Amygdala (tissue), 56 donors: ENCODE measurements at regions not wholly inside any gene's neighbourhood (a gene's known extent, or its start where the extent isn't known, plus 50 kb on each side); places are given as distances from the start of the nearest gene placed in this dataset.
A peak's percentile ranks its signal among the peaks of the same experiment; 100 is the strongest.

Experiments used
- DNase-seq, 56 donors: peaks; one replicate each; lab custom pipeline; 2025; lab: John Stamatoyannopoulos, UW

DNA sequence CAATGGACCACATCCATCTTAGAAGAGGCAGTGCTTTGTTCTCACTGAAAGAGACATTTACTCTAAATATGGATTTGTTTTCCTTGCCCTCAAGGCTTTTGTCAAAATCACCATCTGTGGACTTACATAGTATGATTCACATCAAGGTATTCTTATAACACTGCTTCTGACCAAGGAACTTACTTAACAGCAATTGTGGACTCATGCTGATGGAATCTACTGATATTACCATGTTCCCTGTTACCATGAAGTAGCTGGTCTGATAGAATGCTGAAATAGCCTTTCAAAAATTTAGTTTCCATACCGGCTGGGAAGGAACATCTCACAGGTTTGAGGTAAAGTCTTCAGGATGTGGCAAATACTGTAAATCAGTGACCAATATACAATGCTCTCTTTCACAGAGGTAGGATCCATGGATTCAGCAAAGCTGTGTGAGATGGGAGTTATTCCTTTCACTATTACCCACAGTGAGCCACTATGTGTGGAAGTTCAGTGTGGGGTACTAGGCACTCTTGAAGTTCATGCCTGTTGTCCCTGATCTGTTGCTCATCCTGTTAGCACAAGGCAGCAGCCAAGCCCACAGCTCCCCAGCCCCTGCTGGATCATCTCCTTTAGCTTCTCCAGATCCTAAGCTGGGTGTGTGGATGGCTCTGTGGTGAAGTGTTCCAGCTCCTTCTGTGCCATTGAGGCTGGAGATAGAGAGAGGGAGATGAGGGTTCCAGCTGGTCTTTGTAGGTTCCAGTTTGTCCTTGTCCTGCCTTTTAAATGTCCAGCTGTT, 126.4 kb downstream of the ATP23 start:
- no peak for DNase-seq

DNA sequence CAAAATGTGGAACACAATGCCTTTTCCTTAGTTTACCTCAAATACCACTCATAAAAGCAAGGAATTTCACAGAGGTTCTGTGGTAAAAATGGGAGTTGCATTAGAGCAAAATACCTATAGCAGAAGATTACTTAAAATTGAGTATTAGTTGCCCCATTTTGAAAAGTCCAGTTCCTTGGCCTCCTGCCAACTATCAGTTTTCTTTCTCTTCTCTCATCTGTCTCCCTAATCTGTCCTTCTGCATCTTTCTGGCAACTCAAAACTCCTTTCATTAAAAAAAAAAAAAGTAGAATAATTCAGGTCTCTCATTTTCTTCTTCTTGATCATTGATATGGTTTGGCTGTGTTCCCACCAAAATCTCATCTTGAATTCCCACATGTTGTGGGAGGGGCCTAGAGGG, 127.3 kb downstream of the ATP23 start:
- no peak for DNase-seq

DNA sequence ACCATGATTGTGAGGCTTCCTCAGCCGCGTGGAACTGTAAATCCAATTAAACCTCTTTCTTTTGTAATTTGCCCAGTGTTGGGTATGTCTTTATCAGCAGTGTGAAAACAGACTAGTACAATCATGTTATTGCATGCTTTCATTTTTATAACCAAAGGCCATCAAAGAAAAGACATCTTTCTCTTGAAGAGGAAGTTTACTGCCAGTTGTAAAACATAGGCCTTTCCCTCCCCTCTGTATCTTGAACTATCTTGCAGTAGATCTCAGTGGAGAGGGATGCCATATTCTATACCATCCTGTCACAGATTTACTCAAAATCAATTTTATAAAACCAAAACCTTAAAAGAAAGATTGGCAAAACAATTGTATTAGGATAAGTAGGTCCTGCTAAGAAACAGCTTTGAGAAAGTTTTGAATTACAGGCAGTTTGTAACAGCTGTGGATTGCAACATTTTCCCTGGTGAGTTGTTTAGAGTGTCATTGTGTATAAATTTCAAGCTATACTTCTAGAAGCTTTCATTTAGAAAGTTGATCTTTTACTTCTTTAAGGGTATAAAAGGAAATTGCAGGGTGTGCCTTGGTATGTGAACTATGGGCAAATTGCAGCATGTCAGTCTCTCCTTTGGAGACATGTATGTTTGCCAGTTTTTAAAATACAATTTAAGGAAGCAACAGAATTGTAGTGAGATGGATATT, 128.0 kb downstream of the ATP23 start:
- no peak for DNase-seq

DNA sequence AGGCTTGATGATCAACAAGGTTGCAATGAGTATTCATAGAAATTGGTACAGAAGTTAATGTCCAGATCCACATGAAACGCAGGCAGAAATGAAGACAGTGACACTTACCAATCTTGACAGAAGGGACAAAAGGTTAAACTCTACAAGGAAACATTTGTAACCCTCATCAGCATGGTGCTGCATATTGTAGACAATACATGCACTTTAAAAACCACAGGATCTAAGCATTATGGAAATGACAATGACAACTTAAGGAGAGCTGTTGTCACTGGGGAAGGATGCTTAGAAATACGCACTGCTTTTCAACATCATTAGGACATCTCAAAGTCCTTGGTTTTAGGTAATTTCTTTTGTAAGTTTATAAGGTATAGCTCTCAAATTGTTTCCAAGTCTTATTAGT, 130.6 kb downstream of the ATP23 start:
- no peak for DNase-seq

GRCh38 chr12:58074259-58074658, 132.9 kb downstream of the ATP23 start:
- DNase-seq, result no peak

DNA sequence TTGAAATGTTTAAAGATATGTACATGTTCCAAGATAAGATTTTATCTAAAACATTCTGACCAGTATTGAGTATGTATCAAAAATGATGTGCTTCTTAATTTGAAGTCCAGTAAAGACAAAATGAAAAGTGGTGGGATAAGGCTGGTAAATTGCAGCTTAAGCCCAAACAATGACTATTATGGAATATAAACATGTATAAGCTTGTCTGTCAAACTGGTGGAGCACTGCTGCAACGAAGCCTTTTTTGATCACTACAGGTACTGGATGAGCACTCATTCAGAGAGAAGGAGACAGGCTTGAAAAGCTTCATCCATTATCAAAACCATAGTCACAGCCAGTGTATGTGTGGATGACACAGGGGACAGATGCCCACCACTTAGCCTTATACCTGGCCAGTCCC, 138.4 kb downstream of the ATP23 start:
- no peak for DNase-seq

GRCh38 chr12:58081488-58081887, 140.1 kb downstream of the ATP23 start:
- DNase-seq, result no peak

DNA sequence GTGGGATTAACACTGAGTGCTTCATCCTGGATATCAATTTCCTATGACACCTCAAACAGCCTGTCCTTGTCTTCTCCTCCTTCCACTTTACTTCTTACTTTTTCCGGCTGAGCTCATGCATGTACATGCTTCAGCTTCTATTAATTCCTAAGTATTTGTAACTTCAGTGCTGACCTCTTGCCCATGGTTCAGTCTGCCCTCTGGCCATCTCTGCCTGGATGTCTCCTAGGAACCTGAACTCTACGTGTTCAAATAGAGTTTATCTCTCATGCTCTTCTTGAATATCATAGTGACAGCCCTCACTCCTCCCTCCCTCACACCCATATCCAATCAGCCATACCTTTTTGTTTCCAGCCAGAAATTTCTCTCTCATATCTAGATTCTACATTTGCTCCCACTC, 141.6 kb downstream of the ATP23 start:
- DNase-seq, result no peak

- DNase-seq, result no peak
Measured at GRCh38 chr12:58086006-58086405, 144.6 kb downstream of the ATP23 start.

- DNase-seq, result no peak
Measured at GRCh38 chr12:58086930-58087329, 145.6 kb downstream of the ATP23 start.

DNA sequence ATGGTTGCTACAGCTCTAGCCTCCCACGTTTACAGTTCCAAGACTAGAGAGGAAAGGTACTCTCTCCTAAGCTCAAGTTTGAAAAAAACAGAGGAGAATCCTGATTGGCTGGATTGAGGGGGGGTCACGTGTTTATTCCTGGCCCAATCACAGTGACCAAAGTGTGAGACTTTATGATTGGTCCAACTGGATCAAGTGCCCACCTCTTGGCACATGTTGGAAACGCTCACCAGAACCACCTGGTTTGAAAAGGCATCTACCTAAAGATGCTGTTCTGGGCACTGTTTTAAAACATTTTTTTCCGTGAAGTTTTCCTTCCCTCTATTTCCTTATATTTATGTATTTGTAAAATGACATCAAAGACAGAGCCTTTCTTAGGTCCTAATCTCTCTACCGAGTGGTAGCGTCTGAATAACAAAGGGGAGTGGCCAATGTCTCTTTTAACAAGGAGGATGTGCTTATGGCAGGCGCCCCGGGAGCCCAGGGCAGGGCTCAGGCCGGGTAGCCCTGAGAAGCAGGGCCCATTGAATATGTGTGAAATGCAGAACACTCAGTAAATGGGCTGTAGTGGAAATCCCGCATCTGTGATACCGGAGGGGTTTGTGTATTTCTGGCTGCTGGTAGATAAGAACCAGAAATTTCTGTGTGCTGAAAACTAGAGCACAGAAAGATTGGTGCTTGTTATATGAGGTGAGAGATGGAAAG, 146.2 kb downstream of the ATP23 start:
- DNase-seq, result no peak

- no peak for DNase-seq
Measured at GRCh38 chr12:58089588-58089987, 148.2 kb downstream of the ATP23 start.

GRCh38 chr12:58090685-58091084, 149.3 kb downstream of the ATP23 start:
- DNase-seq, result no peak

DNA sequence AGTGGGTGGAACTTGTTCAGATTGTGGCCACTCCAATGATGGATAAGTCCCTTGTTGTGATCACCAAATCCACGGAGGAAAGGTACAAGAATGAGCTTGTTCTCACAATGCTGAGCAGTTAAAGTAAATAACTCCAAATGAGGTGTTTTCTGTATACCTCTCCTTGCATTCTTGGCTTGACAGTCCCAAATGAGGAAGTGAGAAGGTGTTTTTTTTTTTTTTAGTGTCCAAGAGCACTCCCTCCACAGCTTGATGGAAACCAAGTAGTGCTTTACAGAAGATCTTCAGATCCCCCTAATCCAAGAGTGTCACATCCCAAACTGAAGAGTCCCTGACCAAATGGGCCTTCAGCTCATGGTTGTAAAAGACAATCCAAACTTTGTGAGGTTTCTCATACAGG, 153.6 kb downstream of the ATP23 start:
- DNase-seq, result no peak

GRCh38 chr12:58097741-58098140, 156.4 kb downstream of the ATP23 start:
- no peak for DNase-seq

DNA sequence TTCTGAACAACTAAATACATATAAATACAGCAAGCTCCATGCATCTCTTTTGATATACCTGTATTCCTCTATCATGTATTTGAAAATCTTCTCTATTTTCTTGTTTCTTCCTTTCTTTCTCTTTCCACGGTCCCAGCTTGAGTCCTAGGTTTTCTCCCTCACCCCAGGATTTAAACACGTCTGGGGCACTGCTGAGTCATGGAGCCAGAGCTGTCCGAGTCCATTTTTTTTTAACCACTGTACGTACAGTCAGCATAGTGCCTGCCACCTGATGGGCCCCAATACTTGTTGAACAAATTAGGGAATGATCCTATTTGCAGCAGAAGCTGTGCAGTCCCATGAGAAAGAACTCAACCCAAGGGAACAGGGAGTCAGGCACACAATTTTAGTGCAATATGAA, 158.1 kb downstream of the ATP23 start:
- no peak for DNase-seq

DNA sequence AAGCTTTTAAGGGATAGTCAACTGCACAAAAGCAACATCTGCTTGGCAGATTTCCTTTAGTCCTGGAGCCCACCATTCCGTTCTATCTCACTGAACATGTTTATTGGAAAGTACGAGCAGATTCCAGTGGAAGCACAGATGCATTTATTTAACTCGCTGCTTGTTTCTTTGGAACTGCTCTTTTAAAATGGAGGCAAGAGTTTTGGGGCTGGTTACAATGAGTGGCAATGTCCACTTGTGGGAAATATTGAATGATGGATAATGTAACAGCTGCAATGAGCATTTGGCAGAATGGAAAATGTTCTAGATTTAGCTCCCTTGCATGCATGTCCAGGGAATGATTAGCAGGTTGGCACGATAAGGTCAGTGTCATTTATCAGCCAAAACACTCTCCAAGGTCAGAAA, 163.0 kb downstream of the ATP23 start:
- DNase-seq, result no peak

DNA sequence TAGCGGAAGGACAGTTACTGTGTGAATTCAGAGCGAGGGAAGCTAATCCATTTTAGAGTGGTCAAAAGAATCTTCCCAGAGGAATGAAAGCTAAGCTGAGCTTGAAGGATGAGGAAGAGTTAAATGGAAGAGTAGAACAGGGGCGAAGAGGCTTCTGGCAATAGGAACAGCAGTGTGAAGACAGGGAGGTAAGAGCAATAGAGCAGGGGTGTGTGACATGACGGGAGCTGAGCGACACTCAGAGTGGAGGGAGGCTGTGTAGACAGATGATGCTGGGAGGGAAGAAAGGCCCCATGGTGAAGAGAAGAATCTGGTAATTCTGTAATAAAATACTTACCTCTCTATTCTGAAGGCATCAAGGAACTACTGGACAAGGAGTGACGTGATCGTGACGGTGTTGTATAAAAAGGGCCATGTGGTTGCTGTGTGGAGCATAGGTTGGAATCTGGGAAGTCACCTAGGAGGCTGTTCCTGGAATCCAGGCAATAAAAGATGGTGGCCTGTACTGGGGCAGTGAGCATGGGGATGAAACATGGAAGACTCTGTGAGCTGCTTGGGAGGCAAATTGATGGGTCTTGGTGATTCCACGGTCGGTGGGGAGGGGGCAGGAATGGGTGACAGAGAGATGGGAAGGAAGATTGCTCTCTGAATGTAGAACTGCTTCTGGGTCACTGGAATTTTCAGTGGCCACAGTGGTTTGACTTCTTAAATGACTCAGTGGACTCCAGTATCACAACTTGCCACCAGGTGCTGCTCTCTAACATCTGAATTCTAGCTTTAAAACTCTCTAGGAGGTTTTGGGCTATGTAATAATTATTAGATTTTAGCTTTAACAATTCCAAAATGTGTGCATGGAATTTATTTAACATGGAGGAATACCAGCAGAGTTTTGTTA, 164.1 kb downstream of the ATP23 start:
- no peak for DNase-seq

- DNase-seq, result peak in 6 of 56 donors; percentile 0 to 12 (median 4)
Measured at GRCh38 chr12:58106195-58106594, 164.8 kb downstream of the ATP23 start.

- no peak for DNase-seq
Measured at GRCh38 chr12:58117201-58117600, 175.8 kb downstream of the ATP23 start.

DNA sequence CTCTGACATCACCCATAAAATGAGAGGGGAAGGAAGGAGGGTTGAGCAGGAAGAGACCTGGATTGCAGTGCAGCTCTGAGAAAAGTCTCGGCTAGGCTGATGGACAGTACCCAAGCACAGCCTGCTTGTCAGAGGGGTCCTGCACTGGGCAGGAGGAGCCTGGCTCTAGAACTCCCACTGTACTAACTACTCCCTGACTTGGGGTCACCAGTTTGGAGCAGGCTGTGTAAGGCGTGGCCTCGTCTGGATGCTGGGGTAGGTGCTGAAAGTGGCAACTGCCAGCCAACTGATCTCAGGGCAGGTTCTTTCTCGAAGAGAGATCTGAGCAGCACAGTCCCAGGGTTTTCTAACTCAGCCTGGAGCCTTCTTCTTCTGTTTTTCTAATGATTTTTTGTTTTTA, 176.3 kb downstream of the ATP23 start:
- DNase-seq, result no peak
